ENCODE measurements at regions not wholly inside any gene's neighbourhood (a gene's known extent, or its start where the extent isn't known, plus 50 kb on each side); places are given as distances from the start of the nearest gene placed in this dataset.

DNA sequence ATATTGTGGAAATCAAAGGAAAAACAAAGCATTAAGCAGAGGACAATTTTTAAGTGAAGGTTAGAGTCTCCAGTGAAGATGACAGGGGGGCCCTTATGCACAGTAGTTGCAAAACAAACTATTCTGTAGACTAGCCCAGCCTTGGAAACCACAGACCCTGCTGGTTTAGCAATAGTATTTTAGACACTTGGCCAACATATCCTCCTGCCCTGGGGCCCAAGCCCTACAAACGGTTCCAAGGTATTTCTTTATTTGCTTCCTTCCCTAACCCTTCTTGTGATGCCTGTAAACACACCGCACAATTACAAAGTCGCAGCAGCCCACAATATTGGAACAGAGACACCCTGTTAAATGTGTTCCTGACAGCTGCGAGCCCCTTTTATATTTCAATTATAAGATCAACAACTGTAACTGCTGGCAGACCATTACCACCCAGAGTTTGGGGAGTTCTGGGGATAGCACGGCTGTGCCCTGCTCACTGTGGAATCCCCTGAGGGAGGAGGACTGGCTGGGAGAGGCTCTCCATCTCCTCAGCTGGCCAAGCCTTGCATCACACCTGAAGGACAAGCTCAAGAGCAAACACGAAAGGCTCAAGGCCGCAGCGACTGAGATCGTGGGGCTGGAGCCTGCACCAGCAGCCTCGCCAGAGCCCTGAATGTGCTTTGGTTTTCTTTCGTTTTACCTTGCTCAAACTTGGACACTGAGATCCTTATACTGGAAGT, 282.2 kb upstream of the ATP5MC3 start:
- no peak for DNase-seq

DNA sequence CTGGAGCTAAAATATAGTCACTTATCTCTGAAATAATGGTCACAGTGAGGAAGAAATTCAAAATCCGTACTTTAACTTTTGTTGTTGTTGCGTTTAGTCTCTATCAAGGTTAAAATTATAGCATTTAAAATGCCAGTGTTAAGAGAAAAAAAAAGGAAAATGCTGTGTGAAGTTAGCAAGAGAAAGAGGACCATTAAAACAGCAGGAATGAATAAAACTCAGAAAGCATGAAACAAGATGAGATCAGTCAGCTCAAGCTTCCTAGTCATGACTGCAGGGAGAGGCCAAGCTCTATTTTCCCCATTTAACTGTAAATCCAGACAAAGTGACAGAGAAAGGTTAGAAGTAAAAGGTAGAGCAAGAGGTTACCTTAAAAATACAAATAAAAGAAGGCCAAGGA, 281.7 kb upstream of the ATP5MC3 start:
- no peak for DNase-seq

DNA sequence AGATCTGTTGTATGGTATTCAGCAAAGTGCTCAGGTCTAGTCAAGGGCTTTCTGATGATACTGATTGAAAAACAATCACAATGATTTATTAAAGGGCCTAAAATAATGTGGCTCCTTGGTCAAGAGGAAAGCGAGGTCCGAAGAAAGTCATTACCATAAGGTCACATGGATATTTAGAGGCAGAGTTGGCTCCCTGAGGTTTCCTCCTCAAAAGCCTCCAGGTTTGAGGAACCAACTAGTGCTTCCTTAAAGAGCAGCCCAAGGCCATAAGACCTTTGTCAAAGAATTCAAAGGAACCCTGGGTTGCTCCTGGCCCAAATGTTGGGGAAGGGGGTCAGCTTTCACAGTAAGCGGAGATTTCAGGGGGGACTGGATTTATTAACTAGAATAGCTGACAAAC, 280.7 kb upstream of the ATP5MC3 start:
- DNase-seq, result no peak

DNA sequence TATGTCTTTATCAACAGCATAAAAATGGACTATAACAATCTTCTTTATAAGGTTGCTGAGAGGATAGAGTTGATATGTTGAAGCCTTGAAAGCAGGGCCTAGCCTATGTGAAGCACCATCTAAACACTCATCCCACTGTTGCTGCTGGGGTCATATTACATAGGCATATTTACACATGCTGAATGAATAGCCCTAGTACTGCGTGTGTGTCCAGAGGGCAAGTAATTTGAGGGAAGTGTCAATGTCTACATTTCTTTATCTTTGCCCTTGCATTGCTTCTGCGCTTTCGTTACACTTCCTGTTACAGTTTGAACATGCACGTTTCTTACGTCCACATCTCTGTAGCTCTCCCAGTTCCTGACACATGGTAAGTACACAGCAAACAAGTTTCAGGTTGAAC, 280.3 kb upstream of the ATP5MC3 start:
- DNase-seq, result no peak

DNA sequence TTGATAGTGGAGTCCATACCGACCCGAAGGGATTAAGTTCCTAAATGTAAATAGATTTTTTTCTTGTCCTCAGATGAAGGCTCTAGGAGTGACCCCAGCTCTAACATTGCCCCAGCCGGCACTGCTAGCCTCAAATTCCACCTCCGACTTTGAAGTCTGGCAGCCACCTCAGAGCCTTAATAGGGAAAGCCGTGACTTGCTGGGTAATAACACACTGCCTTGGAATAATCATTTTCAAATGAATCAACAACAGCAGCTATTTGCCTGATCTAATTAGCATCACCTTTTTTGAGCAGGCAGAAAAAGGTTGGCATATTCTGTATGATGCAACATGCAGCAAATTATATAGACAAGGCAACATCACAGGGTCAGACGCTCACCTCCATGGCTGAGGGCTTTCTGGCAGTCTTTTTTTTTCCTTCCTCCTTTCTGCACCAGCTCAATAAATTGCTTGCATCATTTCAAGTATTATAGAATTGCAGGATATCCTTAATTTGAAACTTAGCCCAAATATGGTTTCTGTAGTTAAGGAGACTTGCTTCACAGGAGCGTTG, 276.5 kb upstream of the ATP5MC3 start:
- DNase-seq, result no peak

DNA sequence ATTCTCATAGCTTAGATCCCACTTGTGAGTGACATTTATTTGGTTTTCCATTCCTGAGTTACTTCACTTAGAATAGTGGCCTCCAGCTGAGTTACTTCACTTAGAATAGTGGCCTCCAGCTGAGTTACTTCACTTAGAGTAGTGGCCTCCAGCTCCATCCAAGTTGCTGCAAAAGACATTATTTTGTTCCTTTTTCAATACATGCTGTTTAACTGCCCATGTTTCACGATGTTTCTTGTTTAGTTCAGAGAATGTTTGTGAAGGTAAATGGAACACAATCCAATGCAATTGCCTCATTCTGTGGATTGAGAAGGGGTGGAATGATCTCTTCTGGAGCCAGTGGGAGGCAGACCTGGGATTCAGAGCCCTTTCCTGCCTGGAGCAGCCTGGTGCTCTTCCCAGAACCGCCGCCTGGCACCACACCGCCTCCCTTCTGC, 273.5 kb upstream of the ATP5MC3 start:
- DNase-seq, result no peak

DNA sequence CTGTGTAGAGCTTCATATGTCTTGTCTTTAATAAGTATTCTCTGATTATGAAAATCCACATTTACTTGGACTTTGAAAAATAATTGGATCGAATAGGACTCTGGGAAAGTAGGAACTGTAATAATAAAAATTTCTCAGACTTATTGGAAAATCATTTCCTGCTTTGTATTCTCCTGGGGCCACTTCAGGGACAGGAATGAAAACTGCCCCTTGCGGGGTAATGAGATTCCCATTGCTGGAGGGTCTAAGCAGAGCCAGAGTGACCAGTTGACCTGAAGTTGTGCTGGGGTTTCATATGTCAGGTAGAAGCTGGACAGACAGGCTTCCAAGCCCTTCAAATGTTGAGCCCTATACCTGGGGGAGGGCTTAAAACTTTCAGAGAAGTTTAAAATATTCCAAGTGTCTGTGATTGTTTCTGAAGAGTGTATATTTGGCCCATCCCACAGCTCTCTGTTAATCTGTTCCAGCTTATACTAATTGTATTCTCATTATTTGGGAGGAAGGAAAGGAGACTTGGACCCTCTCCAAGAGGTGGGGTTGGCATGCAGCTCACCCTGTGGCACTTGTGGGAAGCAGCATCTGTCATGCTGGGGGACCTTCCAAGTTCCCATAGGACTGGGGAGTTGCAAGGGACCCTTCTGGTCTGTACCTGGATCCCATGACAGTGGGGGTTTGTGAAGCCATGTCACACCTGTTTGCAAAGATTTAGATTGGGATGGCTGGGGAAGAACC, 268.7 kb upstream of the ATP5MC3 start:
- no peak for DNase-seq

DNA sequence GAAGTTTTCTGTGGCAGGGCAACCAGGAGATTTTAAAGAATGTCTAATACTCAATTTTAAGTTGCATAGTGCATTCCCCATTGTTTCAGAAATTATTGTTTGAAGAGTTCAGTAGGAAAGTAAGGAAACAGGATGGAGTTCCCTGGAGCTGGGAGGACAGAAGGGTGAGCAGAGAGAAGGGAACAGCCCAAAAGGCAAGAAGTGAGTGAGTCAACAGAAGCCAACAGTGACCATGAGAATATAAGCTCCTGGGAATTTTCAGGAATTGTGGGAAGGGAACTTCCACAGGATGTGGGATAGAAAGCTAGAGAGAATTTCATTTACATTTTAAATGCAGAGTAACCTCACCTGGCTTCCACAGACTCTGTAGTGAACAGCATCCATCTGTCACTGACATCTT, 268.1 kb upstream of the ATP5MC3 start:
- DNase-seq, result no peak

DNA sequence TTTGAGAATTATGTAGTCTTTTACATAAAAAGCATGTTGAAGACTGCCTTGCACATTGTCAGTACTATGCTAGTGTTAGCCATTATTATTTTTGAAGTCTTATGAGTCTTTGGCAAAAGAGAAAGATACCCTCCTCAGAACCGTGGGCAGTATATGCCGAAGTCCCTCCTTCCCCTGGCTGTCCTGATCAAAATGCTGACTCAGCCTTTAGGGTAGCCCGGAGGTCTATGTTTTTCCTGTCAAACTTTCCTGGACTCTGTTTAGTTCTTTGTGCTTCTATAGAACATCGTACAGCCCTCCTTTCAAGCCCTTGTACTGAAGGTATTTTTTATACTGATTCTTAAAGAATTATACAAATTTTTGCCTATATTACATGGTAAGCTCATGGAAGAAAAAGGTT, 264.7 kb upstream of the ATP5MC3 start:
- DNase-seq, result no peak

DNA sequence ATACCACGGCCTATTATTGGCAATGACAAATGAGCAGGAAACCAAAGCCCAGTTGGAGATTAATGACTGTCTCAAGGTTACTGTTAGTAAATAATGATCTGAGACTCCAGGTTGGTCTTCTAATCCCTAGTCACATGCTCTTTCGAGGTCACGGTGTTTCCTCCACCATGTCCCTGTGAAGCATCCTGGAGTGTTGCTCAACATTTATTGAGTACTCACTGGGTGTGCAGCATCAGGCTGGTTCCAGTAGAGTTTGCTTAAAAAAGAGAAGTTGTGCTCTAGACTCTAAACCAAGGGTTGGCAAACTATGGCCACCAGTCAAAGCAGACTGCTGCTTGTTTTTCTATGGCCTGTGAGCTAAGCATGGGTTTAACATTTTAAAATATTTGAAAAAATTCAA, 263.8 kb upstream of the ATP5MC3 start:
- DNase-seq, result no peak

DNA sequence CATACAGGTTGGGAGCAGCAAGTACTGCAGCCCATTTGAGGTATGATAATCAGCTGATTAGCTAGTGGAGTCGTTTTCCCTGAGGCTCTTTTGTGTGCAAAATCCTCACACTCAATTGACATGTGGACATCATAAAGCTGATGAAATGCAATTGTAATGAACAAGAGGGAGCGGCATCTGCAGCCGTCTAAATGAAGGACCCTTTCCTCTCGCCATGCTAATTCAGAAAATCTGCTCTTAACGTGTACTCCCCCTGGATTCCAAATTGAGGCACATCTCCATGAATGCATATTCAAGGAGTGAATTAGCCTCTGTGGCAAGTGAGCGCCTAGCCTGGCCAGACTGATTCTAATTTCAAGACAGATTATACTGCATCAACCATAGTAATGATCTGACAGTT, 260.9 kb upstream of the ATP5MC3 start:
- DNase-seq, result no peak

DNA sequence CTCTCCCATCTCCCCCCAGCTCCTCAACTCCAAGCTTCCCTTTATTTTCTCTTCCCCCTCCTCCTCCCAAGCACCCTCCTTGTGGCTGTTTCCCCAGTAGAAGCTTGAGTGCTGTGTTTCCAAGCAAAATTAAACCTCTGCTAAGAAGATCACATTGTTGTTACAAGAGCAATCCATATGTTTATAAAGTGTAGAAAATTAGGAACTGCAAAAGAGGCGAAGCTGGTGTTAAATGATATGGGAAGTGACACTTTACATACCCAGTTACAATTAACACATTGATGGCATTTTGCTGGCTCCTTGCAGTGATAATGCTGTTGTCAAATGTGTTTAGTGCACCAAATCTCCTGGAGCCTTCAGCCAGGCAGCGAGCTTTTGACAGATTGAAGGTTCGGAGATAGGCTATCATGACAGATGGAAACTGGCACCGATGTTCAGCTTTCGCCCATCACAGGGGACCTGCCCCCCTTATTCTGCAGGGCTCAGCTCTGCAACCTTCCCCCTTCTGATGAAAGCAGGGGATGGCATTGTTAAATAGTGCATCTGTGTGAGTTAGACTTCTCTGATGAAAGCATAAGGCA, 259.8 kb upstream of the ATP5MC3 start:
- no peak for DNase-seq

DNA sequence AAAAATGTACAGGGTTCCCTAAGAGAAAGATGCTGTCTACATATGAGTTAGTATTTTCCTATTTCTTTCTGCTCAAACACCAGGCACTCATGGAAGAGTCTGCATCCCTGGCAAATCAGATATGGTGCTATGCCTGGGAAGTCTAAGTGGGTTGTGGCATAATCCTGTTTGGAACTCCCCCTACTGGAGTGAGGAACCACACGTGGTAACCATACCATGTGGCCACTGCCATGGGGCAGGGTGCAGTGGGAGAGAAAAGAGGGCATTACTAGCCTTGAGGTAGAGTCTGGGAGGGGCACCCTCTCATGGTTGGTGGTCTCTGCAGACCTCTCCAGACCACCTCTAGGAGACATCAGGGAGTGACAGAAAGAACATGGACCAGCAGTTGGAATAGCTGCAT, 257.9 kb upstream of the ATP5MC3 start:
- DNase-seq, result no peak

DNA sequence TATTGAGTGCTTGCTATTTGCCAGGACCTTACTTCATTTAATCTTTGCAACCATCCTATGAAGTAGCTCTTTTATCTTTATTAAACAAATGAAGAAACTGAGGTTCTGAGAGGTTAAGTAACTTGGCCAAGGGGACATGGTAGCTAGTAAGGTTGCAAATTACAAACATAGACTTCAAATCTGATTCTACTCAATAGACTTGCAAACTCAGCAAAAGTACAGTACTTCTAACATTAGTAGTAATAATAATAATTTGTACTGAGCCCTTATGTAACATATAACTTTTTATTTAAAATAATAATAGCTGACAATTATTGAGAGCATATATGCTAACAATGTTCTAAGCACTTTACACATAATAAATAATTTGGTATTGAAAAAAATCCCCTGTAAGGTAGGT, 255.7 kb upstream of the ATP5MC3 start:
- no peak for DNase-seq

DNA sequence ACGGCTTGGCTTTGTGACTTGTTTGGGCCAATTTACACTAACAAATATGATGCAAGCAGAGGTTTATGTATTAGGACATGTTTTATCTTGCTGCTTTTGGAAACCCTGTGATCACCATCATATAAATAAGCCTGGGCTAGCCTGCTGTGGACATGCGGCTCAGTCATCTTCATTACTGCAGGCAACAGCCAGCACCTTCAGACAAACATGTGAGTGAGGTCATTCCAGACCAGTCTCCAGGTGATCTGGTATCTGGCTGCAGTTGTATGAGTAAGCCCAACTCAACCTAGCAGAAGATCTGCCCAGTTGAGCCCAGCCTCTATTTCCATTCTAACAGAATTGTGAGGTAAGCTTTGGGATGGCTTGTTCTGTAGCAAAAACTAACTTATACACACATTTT, 254.6 kb upstream of the ATP5MC3 start:
- DNase-seq, result no peak

DNA sequence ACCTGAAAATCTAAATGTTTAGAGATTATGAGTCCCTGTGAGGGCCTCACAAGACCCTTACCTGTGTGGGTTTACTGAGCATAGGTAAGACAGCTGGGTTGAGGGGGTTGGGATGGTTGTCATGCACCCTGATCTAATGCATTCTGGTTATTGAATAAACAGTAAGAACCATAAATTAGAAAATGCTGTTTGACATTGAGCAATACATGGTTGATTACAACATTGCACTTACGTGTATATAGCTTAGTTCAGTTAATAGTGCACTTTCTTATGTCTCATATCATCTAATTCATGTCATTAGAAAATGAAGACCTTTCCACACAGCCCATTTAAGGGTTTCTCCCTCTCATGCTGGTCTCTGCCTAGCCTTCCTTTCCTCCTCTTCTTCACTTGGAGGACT, 253.5 kb upstream of the ATP5MC3 start:
- no peak for DNase-seq

DNA sequence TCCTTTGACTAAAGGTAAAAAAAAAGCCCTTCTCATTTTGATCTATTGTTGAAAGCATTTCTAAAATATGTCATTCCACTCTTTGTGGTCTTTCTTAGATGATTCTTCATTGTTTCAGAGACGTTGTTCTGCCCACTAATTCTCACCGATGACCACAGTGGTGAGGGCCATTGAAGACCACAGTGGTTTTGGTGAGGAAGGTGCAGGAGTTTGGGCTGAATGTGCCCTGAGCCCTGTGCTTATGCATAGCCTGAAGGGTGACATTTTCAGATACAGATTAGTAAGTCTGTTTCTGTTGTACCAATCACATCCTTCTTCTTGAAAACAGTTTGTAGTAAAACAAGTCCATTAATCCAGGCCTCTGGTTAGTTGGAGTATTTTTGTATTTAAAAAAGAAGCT, 251.3 kb upstream of the ATP5MC3 start:
- no peak for DNase-seq

DNA sequence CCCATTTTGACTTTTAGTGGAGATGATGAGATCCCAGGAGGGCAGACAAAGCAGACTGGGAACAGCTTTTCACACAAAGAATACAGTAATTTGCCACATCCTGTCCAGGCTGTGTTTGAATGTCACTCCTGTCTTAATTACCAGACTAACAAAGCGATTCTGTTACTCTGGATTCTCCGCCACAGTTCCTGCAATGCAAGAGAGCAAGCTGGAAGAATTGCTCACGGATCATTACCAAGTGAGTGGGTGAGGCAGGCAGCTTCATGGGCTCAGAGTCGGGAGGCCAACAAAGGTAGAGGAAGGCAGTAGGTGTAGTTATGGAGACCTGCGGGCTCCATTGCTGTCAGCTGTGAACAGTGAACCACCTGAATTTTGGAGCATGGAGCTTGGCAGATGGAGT, 250.5 kb upstream of the ATP5MC3 start:
- DNase-seq, result no peak

DNA sequence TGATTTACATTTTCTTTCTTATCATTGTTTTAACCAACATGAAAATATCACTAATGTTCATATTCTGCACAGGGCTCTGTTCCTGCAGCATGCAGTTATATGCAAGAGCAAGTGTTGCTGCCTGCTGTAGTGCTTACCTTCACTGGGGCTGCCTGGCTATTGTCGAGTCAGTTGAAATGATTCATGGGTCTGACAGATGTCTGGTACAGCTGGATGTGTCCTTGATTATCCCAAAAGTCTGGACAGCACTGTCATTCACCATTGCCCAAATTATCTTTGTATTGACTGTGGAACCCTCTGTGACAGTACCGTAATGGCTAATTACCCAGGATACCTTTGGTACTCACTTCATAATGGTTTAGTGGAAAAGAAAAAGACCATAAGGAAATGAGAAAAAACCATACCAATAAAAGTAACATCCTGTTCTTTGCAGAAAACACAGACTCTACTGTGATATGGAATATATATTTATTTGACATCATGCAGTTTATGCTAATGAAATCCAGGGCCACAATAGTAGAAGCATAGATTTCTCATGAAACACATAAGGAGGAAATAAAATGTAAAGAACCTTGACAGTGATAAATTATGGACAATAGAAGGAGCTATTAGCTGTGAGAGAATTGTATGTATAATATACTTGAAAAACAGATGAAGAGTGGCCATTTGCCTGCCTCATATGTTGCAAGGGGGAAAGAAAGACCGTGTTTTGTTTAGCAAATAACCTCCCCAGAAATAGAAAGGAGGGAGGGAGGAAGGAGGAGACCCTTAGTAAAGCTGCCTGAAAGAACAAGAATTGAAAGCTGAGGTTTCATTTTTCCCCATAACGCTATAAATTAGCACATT, 249.8 kb upstream of the ATP5MC3 start:
- DNase-seq, result no peak

DNA sequence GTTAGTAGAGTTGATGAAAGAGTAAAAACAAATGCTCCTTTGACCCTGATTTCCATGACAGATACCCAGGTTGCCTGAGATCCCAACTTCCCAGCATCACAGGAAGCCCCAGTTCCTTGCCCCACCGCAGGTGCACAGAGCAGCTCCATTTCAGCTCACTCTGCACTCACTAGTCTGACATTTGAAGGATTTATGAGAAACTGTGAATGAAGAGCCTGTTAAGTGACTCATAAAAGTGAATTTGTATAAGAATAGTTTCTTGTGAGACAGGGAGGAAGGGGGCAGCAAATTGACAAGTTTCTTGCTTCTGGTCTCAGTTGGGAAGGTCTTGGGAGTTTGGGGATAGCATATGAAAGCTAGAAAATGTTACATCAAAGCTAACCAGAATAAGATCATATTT, 248.7 kb upstream of the ATP5MC3 start:
- no peak for DNase-seq

DNA sequence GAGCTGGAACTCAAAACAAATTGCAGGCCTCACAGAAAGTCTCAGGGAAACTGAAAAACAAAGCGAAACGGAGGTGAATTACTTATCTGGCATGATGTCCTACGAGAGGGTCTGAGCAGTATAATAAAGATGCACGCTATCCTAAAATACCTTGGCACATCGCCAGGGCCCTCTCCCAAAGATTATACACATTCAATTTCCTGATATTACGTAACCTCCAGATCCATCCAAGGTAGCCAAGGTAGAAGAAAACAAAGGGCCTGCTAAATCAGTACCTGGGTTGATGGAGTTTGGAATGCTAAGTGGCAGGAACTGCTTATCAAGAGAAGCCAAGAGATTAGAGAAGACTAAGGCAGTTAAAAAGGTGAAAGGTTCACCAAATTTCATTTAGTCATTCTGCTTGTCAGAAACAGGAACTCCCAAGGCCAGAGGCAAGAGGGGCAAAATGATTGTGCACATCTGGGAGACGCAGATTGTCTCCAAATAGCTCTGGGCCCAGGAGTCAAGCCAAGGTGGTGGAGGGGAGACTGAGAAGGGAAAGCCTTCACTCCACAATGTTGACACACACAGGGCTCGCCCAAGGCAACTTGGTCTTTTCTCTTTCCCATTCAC, 236.8 kb upstream of the ATP5MC3 start:
- no peak for DNase-seq
